HL-60 (cell line): ENCODE measurements at regions not wholly inside any gene's neighbourhood (a gene's known extent, or its start where the extent isn't known, plus 50 kb on each side); places are given as distances from the start of the nearest gene placed in this dataset.

ENCODE experiments used
- DNase-seq, 2 experiments: peaks; one replicate each; pipeline ENCODE4 v3.0.0-alpha.2; 2010 to 2020; ENCODE audit warnings: low read depth in 1 of 2, low spot score in 1 of 2
- H3K27ac ChIP-seq: fragments of 250-450 bp; sonication (Bioruptor Pico); replicated peaks from 2 replicates; pipeline ENCODE4 v1.5.1; 2020; ENCODE audit warnings: mild to moderate bottlenecking, moderate library complexity
- H3K27me3 ChIP-seq: fragments of 250-450 bp; sonication (Bioruptor Pico); 2 replicates; pipeline ENCODE4 v1.5.1; 2021; ENCODE audit warnings: mild to moderate bottlenecking, moderate library complexity; ENCODE audit not compliant: insufficient read depth, poor library complexity, severe bottlenecking
- H3K4me3 ChIP-seq: replicated peaks from 2 replicates; pipeline ENCODE4 v1.5.1; 2011; ENCODE audit warnings: mild to moderate bottlenecking, control low read depth, low read length; ENCODE audit not compliant: insufficient read depth
- CTCF ChIP-seq: IDR thresholded peaks from one replicate; pipeline ENCODE4 v1.5.1; 2011; ENCODE audit warnings: low read length, control low read depth, inconsistent platforms; ENCODE audit not compliant: insufficient read depth
- GABPA ChIP-seq: IDR thresholded peaks from 2 replicates; pipeline ENCODE4 v1.6.1; 2012; ENCODE audit warnings: low read depth
- POLR2AphosphoS5 ChIP-seq: IDR thresholded peaks from 2 replicates; pipeline ENCODE4 v1.6.1; 2012; ENCODE audit warnings: low read depth
- REST ChIP-seq: IDR thresholded peaks from 2 replicates; pipeline ENCODE4 v1.6.1; 2012; ENCODE audit warnings: low read depth; ENCODE audit not compliant: insufficient replicate concordance
- SPI1 ChIP-seq: IDR thresholded peaks from 2 replicates; pipeline ENCODE4 v1.6.1; 2012; ENCODE audit warnings: low read depth, mild to moderate bottlenecking, borderline replicate concordance

GRCh38 chr5:67374378-67374777 is 177.8 kb upstream of the CD180 start:
- Histone ChIP-seq H3K27me3 (no peaks in the 10 kb centered on the region), H3K4me3 (no peak overlapping the region), H3K27ac (no peak overlapping the region)
- no peak for TF ChIP-seq SPI1
- DNase-seq: no peak

GRCh38 chr5:67373518-67373917 is 176.9 kb upstream of the CD180 start:
- no peak overlapping the region for H3K4me3 ChIP-seq
- TF ChIP-seq GABPA (no peak), REST (no peak), CTCF (no peak), SPI1 (no peak), POLR2AphosphoS5 (no peak)
- no peak for DNase-seq
- no peak overlapping the region for H3K27ac ChIP-seq
- H3K27me3 ChIP-seq: no peaks in the 10 kb centered on the region

GRCh38 chr5:67372887-67373286 is 176.3 kb upstream of the CD180 start:
- no peak for TF ChIP-seq REST
- no peak for TF ChIP-seq CTCF
- no peak for TF ChIP-seq GABPA
- TF ChIP-seq SPI1: no peak
- no peak for TF ChIP-seq POLR2AphosphoS5
- Histone ChIP-seq H3K27me3 (no peaks in the 10 kb centered on the region), H3K27ac (no peak overlapping the region), H3K4me3 (no peak overlapping the region)
- DNase-seq: no peak

- TF ChIP-seq POLR2AphosphoS5: no peak
- TF ChIP-seq SPI1: no peak
- no peak for TF ChIP-seq REST
- TF ChIP-seq GABPA: no peak
- no peak for TF ChIP-seq CTCF
- no peak for DNase-seq
- Histone ChIP-seq H3K27me3 (no peaks in the 10 kb centered on the region), H3K27ac (no peak overlapping the region), H3K4me3 (no peak overlapping the region)
Measured at GRCh38 chr5:67371924-67372323, 175.3 kb upstream of the CD180 start.
